GM23248 (cell line): ENCODE measurements at regions not wholly inside any gene's neighbourhood (a gene's known extent, or its start where the extent isn't known, plus 50 kb on each side); places are given as distances from the start of the nearest gene placed in this dataset.

Experiments used
- DNase-seq: peaks from one replicate; pipeline ENCODE4 v3.0.0-alpha.2; 2015
- H2AFZ ChIP-seq: fragments of 200-600 bp; sonication (generic); 2 replicates; pipeline ENCODE4 v1.6.1; 2016; ENCODE audit warnings: antibody characterized with exemption
- H3F3A ChIP-seq: fragments of 200-600 bp; sonication (generic); 2 replicates; pipeline ENCODE4 v1.6.1; 2016; ENCODE audit warnings: mild to moderate bottlenecking, antibody characterized with exemption, mixed run types; ENCODE audit not compliant: insufficient read depth
- H3K27ac ChIP-seq: fragments of 200-600 bp; sonication (generic); 2 replicates; pipeline ENCODE4 v1.5.1; 2016; ENCODE audit warnings: mild to moderate bottlenecking
- H3K27me3 ChIP-seq: fragments of 200-600 bp; sonication (generic); replicated peaks from 2 replicates; pipeline ENCODE4 v1.6.1; 2016; ENCODE audit warnings: mild to moderate bottlenecking; ENCODE audit not compliant: insufficient read depth
- H3K36me3 ChIP-seq: fragments of 200-600 bp; sonication (generic); 2 replicates; pipeline ENCODE4 v1.6.1; 2016; ENCODE audit warnings: low read depth, mild to moderate bottlenecking
- H3K4me1 ChIP-seq: fragments of 200-600 bp; sonication (generic); 2 replicates; pipeline ENCODE4 v1.6.1; 2016; ENCODE audit warnings: mild to moderate bottlenecking; ENCODE audit not compliant: insufficient read depth
- H3K4me2 ChIP-seq: fragments of 200-600 bp; sonication (generic); one replicate; pipeline ENCODE4 v1.6.1; 2016; ENCODE audit warnings: mild to moderate bottlenecking; ENCODE audit not compliant: unreplicated experiment
- H3K4me3 ChIP-seq: fragments of 200-600 bp; sonication (generic); 2 replicates; pipeline ENCODE4 v1.5.1; 2016; ENCODE audit warnings: mild to moderate bottlenecking
- H3K79me2 ChIP-seq: fragments of 200-600 bp; sonication (generic); 2 replicates; pipeline ENCODE4 v1.6.1; 2016; ENCODE audit warnings: mild to moderate bottlenecking; ENCODE audit not compliant: insufficient read depth
- H3K9ac ChIP-seq: fragments of 200-600 bp; sonication (generic); 2 replicates; pipeline ENCODE4 v1.6.1; 2016; ENCODE audit warnings: mild to moderate bottlenecking
- H3K9me2 ChIP-seq: fragments of 200-600 bp; sonication (generic); 2 replicates; pipeline ENCODE4 v1.6.1; 2016; ENCODE audit warnings: mixed run types, mild to moderate bottlenecking, moderate library complexity; ENCODE audit not compliant: insufficient read depth
- H3K9me3 ChIP-seq: fragments of 200-600 bp; sonication (generic); one replicate; pipeline ENCODE4 v1.6.1; 2017; ENCODE audit warnings: low read depth
- H4K20me1 ChIP-seq: fragments of 200-600 bp; sonication (generic); 2 replicates; pipeline ENCODE4 v1.6.0; 2016; ENCODE audit not compliant: insufficient read depth
- EZH2 ChIP-seq: fragments of 200-600 bp; sonication (generic); IDR thresholded peaks from 2 replicates; pipeline ENCODE4 v1.6.1; 2018; ENCODE audit warnings: antibody characterized with exemption, mild to moderate bottlenecking; ENCODE audit not compliant: insufficient read depth, poor library complexity, severe bottlenecking
- EZH2phosphoT487 ChIP-seq: fragments of 200-600 bp; sonication (generic); IDR thresholded peaks from 2 replicates; pipeline ENCODE4 v1.6.1; 2018; ENCODE audit warnings: antibody characterized with exemption, moderate library complexity, mild to moderate bottlenecking, low read depth; ENCODE audit not compliant: insufficient read depth
- WGBS, 2 experiments: methylation state at CpG; one replicate each; pipeline ENCODE4 v1.1.6; 2015 to 2017; ENCODE audit warnings: low lambda C conversion rate in 2 of 2, low coverage in 1 of 2; ENCODE audit errors: missing lambda C conversion rate in 2 of 2; 5-methylcytosine and 5-hydroxymethylcytosine counted together
- in situ Hi-C: fragments of 300-500 bp; cut with MboI; formaldehyde crosslinking; loops from 2 replicates; pipeline ENCODE4 v1.15.0; 2020

- H3K36me3 ChIP-seq: no peaks in the 10 kb centered on the region
These were observed 1307.4 kb upstream of the ACVR2A start for GRCh38 chr2:146537477-146537876.

GRCh38 chr2:146532509-146533147, 1312.2 kb upstream of the ACVR2A start:
- Histone ChIP-seq H2AFZ (no peak overlapping the region), H3K4me3 (no peak overlapping the region), H3K79me2 (no peaks in the 10 kb centered on the region), H3K36me3 (no peaks in the 10 kb centered on the region), H3K27me3 (no peaks in the 10 kb centered on the region), H3K9me3 (no peaks in the 10 kb centered on the region), H3K9ac (no peak overlapping the region), H3K4me1 (no peaks in the 10 kb centered on the region), H3K27ac (no peak overlapping the region), H3F3A (no peaks in the 10 kb centered on the region), H3K4me2 (no peak overlapping the region), H4K20me1 (no peaks in the 10 kb centered on the region), H3K9me2 (no peaks in the 10 kb centered on the region)
- TF ChIP-seq EZH2 (no peak), EZH2phosphoT487 (no peak)
- no peak for DNase-seq
- in situ Hi-C loops: no loop called here
- WGBS, 2 experiments: 60 to 62% methylated on average over 3 of the region's 3 CpGs

More at GRCh38 chr2:146537477-146537876, 1307.4 kb upstream of the ACVR2A start:
- H3K4me1 ChIP-seq: no peaks in the 10 kb centered on the region
- 95 to 100% methylated on average over 2 of the region's 2 CpGs for WGBS, 2 experiments
- TF ChIP-seq EZH2phosphoT487: no peak
- TF ChIP-seq EZH2: no peak
- H2AFZ ChIP-seq: no peak overlapping the region
- H3K27ac ChIP-seq: no peak overlapping the region
- H3K9me3 ChIP-seq: no peaks in the 10 kb centered on the region
- H3K79me2 ChIP-seq: no peaks in the 10 kb centered on the region
- no peak for DNase-seq
- H3K4me2 ChIP-seq: no peak overlapping the region
- H4K20me1 ChIP-seq: no peaks in the 10 kb centered on the region
- no peaks in the 10 kb centered on the region for H3K27me3 ChIP-seq
- H3K9me2 ChIP-seq: no peaks in the 10 kb centered on the region
- no peak overlapping the region for H3K4me3 ChIP-seq
- H3F3A ChIP-seq: no peaks in the 10 kb centered on the region
- H3K9ac ChIP-seq: no peak overlapping the region
- in situ Hi-C loops: no loop called here

- H3K36me3 ChIP-seq: no peaks in the 10 kb centered on the region
These were observed 1312.8 kb upstream of the ACVR2A start for GRCh38 chr2:146532009-146532408.

GRCh38 chr2:146530886-146531285, 1313.9 kb upstream of the ACVR2A start:
- Histone ChIP-seq H3K4me1 (no peaks in the 10 kb centered on the region), H3K9me3 (no peaks in the 10 kb centered on the region), H3K79me2 (no peaks in the 10 kb centered on the region), H3K27me3 (no peaks in the 10 kb centered on the region), H3K4me2 (no peak overlapping the region), H3K9ac (no peak overlapping the region), H3F3A (no peaks in the 10 kb centered on the region), H3K4me3 (no peak overlapping the region), H3K9me2 (no peaks in the 10 kb centered on the region), H2AFZ (no peak overlapping the region), H3K36me3 (no peaks in the 10 kb centered on the region), H3K27ac (no peak overlapping the region), H4K20me1 (no peaks in the 10 kb centered on the region)
- DNase-seq: no peak
- no peak for TF ChIP-seq EZH2phosphoT487
- no peak for TF ChIP-seq EZH2
- in situ Hi-C loops: no loop called here

More at GRCh38 chr2:146532009-146532408, 1312.8 kb upstream of the ACVR2A start:
- Histone ChIP-seq H3K9ac (no peak overlapping the region), H3K9me2 (no peaks in the 10 kb centered on the region), H3K4me3 (no peak overlapping the region), H3K79me2 (no peaks in the 10 kb centered on the region), H3K4me2 (no peak overlapping the region), H3K4me1 (no peaks in the 10 kb centered on the region), H3K27me3 (no peaks in the 10 kb centered on the region), H2AFZ (no peak overlapping the region), H3K27ac (no peak overlapping the region), H3F3A (no peaks in the 10 kb centered on the region), H4K20me1 (no peaks in the 10 kb centered on the region), H3K9me3 (no peaks in the 10 kb centered on the region)
- DNase-seq: no peak
- in situ Hi-C loops: no loop called here
- WGBS, 2 experiments: 83% methylated on average over 3 of the region's 3 CpGs
- TF ChIP-seq EZH2 (no peak), EZH2phosphoT487 (no peak)

- no peaks in the 10 kb centered on the region for H3F3A ChIP-seq
- H3K79me2 ChIP-seq: no peaks in the 10 kb centered on the region
- H3K9me2 ChIP-seq: no peaks in the 10 kb centered on the region
- H2AFZ ChIP-seq: no peak overlapping the region
- H3K4me3 ChIP-seq: no peak overlapping the region
- no peak overlapping the region for H3K4me2 ChIP-seq
- DNase-seq: peak; percentile 28
- no peak overlapping the region for H3K27ac ChIP-seq
- no peaks in the 10 kb centered on the region for H3K27me3 ChIP-seq
- TF ChIP-seq EZH2phosphoT487: no peak
- no peak for TF ChIP-seq EZH2
- no peak overlapping the region for H3K9ac ChIP-seq
- in situ Hi-C loops: no loop called here
- H3K4me1 ChIP-seq: no peaks in the 10 kb centered on the region
- H3K9me3 ChIP-seq: no peaks in the 10 kb centered on the region
- H3K36me3 ChIP-seq: no peaks in the 10 kb centered on the region
- H4K20me1 ChIP-seq: no peaks in the 10 kb centered on the region
These were observed 1317.7 kb upstream of the ACVR2A start for GRCh38 chr2:146527166-146527565.
